HEK293 (cell line): ENCODE measurements at regions not wholly inside any gene's neighbourhood (a gene's known extent, or its start where the extent isn't known, plus 50 kb on each side); places are given as distances from the start of the nearest gene placed in this dataset.
"Not testable (repeated sequence)": the region's sequence is repeated elsewhere in the genome, so short reads cannot be mapped to it uniquely, and the experiment has no call there.

ENCODE experiments used
- CTCF ChIA-PET: fragments of 350-600 bp; formaldehyde crosslinking; extraction: SDS; loops from one replicate; lab custom pipeline; 2021; ENCODE audit warnings: antibody characterized with exemption; lab: Yijun Ruan, JAX
- POLR2A ChIA-PET: fragments of 300-600 bp; formaldehyde crosslinking; extraction: SDS; loops from one replicate; lab custom pipeline; 2020; ENCODE audit warnings: antibody characterized with exemption, inconsistent platforms; lab: Yijun Ruan, JAX
- H3K27ac ChIP-seq: fragments of 200-500 bp; sonication (Bioruptor generic); 2 replicates; pipeline ENCODE4 v1.5.1; 2014; ENCODE audit warnings: low read depth, low read length, control low read depth, inconsistent platforms; ENCODE audit errors: extremely low read depth
- H3K36me3 ChIP-seq, 2 experiments: fragments of 200-500 bp in 1 of 2; sonication (Bioruptor generic) in 1 of 2; 1 replicate in 1 of 2; 2 replicates in 1 of 2; pipeline ENCODE4 v1.5.1; 2014 to 2017; ENCODE audit warnings: inconsistent platforms in 2 of 2, low read length in 2 of 2; ENCODE audit not compliant: control insufficient read depth in 2 of 2, insufficient read depth in 1 of 2
- H3K4me1 ChIP-seq: fragments of 200-500 bp; sonication (Bioruptor generic); 2 replicates; pipeline ENCODE4 v1.5.1; 2014; ENCODE audit warnings: mild to moderate bottlenecking, low read length, inconsistent platforms; ENCODE audit not compliant: control insufficient read depth, insufficient read depth
- H3K4me3 ChIP-seq: 2 replicates; pipeline ENCODE4 v1.5.1; 2011; ENCODE audit warnings: low read depth, mild to moderate bottlenecking, control low read depth, low read length, moderate library complexity
- H3K9me3 ChIP-seq: fragments of 200-500 bp; sonication (Bioruptor generic); 2 replicates; pipeline ENCODE4 v1.5.1; 2014; ENCODE audit warnings: low read depth, low read length, inconsistent platforms; ENCODE audit not compliant: control insufficient read depth, insufficient read depth
- GLI2 ChIP-seq: fragments of 450-650 bp; formaldehyde crosslinking; IDR thresholded peaks from 2 replicates; pipeline ENCODE4; 2017; ENCODE audit warnings: missing biosample characterization, missing genetic modification characterization, low read depth, borderline replicate concordance
- GLI4 ChIP-seq: fragments of 450-650 bp; formaldehyde crosslinking; IDR thresholded peaks from 2 replicates; pipeline ENCODE4 v1.5.1; 2016; ENCODE audit warnings: missing biosample characterization, missing genetic modification characterization
- ZBTB7A ChIP-seq: fragments of 450-650 bp; formaldehyde crosslinking; IDR thresholded peaks from 2 replicates; pipeline ENCODE4 v1.5.1; 2016; ENCODE audit warnings: low read depth, missing biosample characterization, missing genetic modification characterization
- ZNF174 ChIP-seq: fragments of 450-650 bp; formaldehyde crosslinking; IDR thresholded peaks from 2 replicates; pipeline ENCODE4 v1.5.0; 2017; ENCODE audit warnings: missing biosample characterization, mild to moderate bottlenecking, missing genetic modification characterization
- ZNF214 ChIP-seq: fragments of 450-650 bp; formaldehyde crosslinking; IDR thresholded peaks from 2 replicates; pipeline ENCODE4 v1.5.1; 2017; ENCODE audit warnings: missing biosample characterization, mild to moderate bottlenecking, missing genetic modification characterization, borderline replicate concordance
- ZNF423 ChIP-seq: fragments of 450-650 bp; formaldehyde crosslinking; IDR thresholded peaks from 2 replicates; pipeline ENCODE4 v1.5.1; 2016; ENCODE audit warnings: missing biosample characterization, missing genetic modification characterization
- ZNF529 ChIP-seq: fragments of 450-650 bp; formaldehyde crosslinking; IDR thresholded peaks from 2 replicates; pipeline ENCODE4 v1.5.1; 2017; ENCODE audit warnings: missing genetic modification characterization, missing biosample characterization; ENCODE audit not compliant: insufficient replicate concordance
- ZNF548 ChIP-seq: fragments of 450-650 bp; formaldehyde crosslinking; IDR thresholded peaks from 2 replicates; pipeline ENCODE4 v1.5.1; 2016; ENCODE audit warnings: missing biosample characterization, missing genetic modification characterization
- ZNF654 ChIP-seq: fragments of 450-650 bp; formaldehyde crosslinking; IDR thresholded peaks from 2 replicates; pipeline ENCODE4 v1.5.1; 2016; ENCODE audit warnings: low read depth, missing biosample characterization, missing genetic modification characterization
- ZNF660 ChIP-seq: fragments of 450-650 bp; IDR thresholded peaks from 2 replicates; pipeline ENCODE4 v1.5.1; 2018; ENCODE audit warnings: missing biosample characterization, mild to moderate bottlenecking, missing genetic modification characterization
- ZNF776 ChIP-seq: fragments of 450-650 bp; formaldehyde crosslinking; IDR thresholded peaks from 2 replicates; pipeline ENCODE4 v1.5.0; 2017; ENCODE audit warnings: missing biosample characterization, missing genetic modification characterization, borderline replicate concordance
- TF ChIP-seq, protein P1 (sequence below): fragments of 450-650 bp; formaldehyde crosslinking; IDR thresholded peaks from 2 replicates; pipeline ENCODE4 v1.5.1; 2017; ENCODE audit warnings: missing biosample characterization, missing genetic modification characterization
- TF ChIP-seq, protein P2 (sequence below): fragments of 450-650 bp; formaldehyde crosslinking; IDR thresholded peaks from 2 replicates; pipeline ENCODE4 v1.5.1; 2017; ENCODE audit warnings: missing biosample characterization, mild to moderate bottlenecking, missing genetic modification characterization, moderate library complexity
- TF ChIP-seq, protein P3 (sequence below): fragments of 450-650 bp; formaldehyde crosslinking; IDR thresholded peaks from 2 replicates; pipeline ENCODE4 v1.5.1; 2016; ENCODE audit warnings: missing biosample characterization, missing genetic modification characterization
- TF ChIP-seq, protein P4 (sequence below): fragments of 450-650 bp; formaldehyde crosslinking; IDR thresholded peaks from 2 replicates; pipeline ENCODE4 v1.5.1; 2016; ENCODE audit warnings: missing biosample characterization, missing genetic modification characterization
- TF ChIP-seq, protein P5 (sequence below): IDR thresholded peaks from 2 replicates; pipeline ENCODE4 v1.6.1; 2011; ENCODE audit warnings: mild to moderate bottlenecking, low read depth, low read length, borderline replicate concordance

DNA sequence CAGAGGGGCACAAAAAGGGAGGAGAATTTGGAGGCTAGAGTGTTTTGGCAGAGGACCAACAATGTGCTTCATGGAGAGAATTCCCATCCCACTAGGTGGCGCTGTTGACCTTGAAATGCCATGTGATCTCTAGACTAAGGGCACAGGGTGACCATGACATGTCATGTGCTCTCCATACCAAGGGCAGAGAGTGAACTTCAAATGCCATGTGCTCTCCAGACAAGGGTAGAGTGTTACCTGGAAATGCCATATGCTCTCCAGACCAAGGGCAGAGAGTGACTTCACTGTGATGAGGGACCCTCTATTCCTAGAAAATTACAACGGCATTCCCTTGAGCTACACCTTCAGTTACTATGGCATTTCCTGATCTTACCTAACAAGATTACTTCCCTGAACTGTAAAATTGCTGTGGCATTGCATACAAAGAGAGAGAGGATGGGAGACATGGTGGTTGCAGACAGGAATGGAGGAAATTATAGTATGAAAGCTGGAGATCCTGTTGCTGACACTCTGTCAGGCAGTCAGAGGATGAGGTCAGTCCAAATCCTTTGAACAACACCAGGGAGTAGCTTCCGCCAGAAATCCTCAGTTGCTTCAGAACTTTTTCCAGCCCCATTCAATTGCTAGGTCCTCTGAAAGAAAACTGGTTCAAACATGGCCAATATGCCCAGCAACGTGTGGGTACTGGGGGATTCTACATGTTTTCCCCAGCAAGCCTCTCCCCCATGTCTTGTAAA, 60.9 kb upstream of the ACSM6 start (continued):
- TF ChIP-seq, protein P1, sequence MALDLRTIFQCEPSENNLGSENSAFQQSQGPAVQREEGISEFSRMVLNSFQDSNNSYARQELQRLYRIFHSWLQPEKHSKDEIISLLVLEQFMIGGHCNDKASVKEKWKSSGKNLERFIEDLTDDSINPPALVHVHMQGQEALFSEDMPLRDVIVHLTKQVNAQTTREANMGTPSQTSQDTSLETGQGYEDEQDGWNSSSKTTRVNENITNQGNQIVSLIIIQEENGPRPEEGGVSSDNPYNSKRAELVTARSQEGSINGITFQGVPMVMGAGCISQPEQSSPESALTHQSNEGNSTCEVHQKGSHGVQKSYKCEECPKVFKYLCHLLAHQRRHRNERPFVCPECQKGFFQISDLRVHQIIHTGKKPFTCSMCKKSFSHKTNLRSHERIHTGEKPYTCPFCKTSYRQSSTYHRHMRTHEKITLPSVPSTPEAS (tag by site-specific recombination), result no peak
- no peak for TF ChIP-seq ZNF214 (tag by site-specific recombination)
- TF ChIP-seq, protein P2, sequence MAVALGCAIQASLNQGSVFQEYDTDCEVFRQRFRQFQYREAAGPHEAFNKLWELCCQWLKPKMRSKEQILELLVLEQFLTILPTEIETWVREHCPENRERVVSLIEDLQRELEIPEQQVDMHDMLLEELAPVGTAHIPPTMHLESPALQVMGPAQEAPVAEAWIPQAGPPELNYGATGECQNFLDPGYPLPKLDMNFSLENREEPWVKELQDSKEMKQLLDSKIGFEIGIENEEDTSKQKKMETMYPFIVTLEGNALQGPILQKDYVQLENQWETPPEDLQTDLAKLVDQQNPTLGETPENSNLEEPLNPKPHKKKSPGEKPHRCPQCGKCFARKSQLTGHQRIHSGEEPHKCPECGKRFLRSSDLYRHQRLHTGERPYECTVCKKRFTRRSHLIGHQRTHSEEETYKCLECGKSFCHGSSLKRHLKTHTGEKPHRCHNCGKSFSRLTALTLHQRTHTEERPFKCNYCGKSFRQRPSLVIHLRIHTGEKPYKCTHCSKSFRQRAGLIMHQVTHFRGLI (tag by site-specific recombination), result no peak
- TF ChIP-seq GLI2 (tag by site-specific recombination), result no peak
- TF ChIP-seq ZBTB7A (tag by site-specific recombination), result no peak
- TF ChIP-seq, protein P3, sequence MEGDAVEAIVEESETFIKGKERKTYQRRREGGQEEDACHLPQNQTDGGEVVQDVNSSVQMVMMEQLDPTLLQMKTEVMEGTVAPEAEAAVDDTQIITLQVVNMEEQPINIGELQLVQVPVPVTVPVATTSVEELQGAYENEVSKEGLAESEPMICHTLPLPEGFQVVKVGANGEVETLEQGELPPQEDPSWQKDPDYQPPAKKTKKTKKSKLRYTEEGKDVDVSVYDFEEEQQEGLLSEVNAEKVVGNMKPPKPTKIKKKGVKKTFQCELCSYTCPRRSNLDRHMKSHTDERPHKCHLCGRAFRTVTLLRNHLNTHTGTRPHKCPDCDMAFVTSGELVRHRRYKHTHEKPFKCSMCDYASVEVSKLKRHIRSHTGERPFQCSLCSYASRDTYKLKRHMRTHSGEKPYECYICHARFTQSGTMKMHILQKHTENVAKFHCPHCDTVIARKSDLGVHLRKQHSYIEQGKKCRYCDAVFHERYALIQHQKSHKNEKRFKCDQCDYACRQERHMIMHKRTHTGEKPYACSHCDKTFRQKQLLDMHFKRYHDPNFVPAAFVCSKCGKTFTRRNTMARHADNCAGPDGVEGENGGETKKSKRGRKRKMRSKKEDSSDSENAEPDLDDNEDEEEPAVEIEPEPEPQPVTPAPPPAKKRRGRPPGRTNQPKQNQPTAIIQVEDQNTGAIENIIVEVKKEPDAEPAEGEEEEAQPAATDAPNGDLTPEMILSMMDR (tag by site-specific recombination), result peak; percentile 81
- no peak for TF ChIP-seq ZNF548
- TF ChIP-seq, protein P4, sequence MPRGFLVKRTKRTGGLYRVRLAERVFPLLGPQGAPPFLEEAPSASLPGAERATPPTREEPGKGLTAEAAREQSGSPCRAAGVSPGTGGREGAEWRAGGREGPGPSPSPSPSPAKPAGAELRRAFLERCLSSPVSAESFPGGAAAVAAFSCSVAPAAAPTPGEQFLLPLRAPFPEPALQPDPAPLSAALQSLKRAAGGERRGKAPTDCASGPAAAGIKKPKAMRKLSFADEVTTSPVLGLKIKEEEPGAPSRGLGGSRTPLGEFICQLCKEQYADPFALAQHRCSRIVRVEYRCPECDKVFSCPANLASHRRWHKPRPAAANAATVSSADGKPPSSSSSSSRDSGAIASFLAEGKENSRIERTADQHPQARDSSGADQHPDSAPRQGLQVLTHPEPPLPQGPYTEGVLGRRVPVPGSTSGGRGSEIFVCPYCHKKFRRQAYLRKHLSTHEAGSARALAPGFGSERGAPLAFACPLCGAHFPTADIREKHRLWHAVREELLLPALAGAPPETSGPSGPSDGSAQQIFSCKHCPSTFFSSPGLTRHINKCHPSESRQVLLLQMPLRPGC (tag by site-specific recombination), result no peak
- peak; percentile 75 for TF ChIP-seq ZNF660 (tag by site-specific recombination)
- TF ChIP-seq ZNF776, result no peak
- TF ChIP-seq ZNF529, result no peak
- TF ChIP-seq, protein P5, sequence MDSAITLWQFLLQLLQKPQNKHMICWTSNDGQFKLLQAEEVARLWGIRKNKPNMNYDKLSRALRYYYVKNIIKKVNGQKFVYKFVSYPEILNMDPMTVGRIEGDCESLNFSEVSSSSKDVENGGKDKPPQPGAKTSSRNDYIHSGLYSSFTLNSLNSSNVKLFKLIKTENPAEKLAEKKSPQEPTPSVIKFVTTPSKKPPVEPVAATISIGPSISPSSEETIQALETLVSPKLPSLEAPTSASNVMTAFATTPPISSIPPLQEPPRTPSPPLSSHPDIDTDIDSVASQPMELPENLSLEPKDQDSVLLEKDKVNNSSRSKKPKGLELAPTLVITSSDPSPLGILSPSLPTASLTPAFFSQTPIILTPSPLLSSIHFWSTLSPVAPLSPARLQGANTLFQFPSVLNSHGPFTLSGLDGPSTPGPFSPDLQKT, result no peak
- no peak for TF ChIP-seq ZNF174 (tag by site-specific recombination)
- TF ChIP-seq ZNF654 (tag by site-specific recombination), result peak; percentile 99
- no peak for TF ChIP-seq ZNF423 (tag by site-specific recombination)
- no peak for TF ChIP-seq GLI4

DNA sequence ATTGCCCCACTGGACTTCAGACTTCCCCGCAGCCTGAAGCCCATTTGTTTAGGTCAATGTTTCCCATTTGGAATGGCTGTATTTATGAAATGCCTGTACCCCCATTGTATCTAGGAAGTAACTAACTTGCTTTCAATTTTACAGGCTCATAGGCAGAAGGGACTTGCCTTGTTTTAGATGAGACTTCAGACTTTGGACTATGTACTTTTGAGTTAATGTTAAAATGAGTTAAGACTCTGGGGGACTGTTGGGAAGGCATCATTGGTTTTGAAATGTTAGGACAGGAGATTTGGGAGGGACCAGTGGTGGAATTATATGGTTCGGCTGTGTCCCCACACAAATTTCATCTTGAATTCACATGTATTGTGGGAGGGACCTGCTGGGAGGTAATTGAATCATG, 61.1 kb upstream of the CYP2C8 start:
- POLR2A ChIA-PET, H3K4me3 ChIP-seq, H3K4me1 ChIP-seq, H3K9me3 ChIP-seq, H3K36me3 ChIP-seq, H3K27ac ChIP-seq: not testable (repeated sequence)
- CTCF ChIA-PET, result interaction anchor here (1.0 kb wide), 1 partner anchor 113 kb away, joined by 3 read pairs; no protein-coding TSS in a partner anchor
